Inferior parietal cortex (tissue), 1 donor: ENCODE measurements at regions not wholly inside any gene's neighbourhood (a gene's known extent, or its start where the extent isn't known, plus 50 kb on each side); places are given as distances from the start of the nearest gene placed in this dataset.
"Not testable (repeated sequence)": the region's sequence is repeated elsewhere in the genome, so short reads cannot be mapped to it uniquely, and the experiment has no call there.

ENCODE experiments used
- DNase-seq: peaks from one replicate; pipeline ENCODE4 v3.0.0-alpha.2; 2016; ENCODE audit errors: extremely low spot score

DNA sequence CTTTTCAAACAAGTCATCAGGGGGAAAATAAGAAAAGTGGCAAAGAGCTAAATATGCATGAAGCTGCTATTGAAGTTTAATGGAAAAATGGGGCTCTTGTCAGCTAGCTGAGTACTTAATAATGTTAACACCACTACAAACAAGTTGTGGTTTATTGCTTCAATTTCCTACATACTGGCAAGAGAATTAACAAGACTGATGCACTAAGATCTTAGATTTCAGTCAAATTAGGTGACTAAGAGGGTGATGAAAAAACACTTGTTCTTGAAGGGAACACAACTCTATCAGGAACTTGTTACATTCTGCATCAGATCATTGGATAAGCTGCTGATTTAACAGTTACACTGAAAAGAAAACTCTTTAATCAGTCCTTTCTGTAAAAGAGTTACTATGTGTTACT is 234.6 kb upstream of the AFF2 start:
- no peak for DNase-seq

DNA sequence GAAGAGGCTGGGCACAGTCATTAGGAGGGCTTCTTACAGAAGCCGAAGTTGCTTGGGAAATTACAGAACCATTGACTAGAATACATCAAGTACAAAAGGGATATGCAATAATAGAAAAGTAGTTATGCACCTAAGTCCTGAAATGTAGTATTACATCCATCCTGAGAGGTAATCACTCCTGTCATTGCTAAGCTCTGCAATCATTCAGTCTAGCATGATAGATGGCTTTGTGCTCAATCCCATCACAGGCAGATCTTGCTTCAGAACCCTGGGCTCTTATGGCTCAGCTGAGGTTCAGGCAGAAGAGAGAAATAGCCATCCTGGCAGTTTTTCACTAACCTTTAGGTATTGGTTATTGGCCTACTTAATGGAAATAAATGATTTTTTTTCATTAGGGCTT is 231.7 kb upstream of the AFF2 start:
- no peak for DNase-seq

DNA sequence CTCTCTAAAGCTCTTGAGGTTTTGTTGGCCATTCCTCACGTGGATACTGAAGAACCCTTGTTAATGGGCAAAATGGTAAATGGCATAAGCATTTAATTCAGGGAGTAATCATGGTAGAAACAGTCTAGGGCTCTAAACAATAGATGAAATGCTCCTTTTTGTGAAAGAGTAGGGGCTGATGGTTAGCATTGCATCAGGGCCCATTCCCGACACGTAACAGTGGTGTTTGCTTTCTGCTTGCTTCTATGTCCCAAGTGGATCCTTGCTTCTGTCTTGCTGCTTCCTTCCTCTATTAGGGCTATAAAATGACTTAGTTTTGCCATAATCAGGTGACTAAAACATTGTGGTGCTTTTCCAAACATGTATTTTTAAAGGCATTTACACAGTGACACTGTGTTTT is 230.9 kb upstream of the AFF2 start:
- DNase-seq, result no peak

DNA sequence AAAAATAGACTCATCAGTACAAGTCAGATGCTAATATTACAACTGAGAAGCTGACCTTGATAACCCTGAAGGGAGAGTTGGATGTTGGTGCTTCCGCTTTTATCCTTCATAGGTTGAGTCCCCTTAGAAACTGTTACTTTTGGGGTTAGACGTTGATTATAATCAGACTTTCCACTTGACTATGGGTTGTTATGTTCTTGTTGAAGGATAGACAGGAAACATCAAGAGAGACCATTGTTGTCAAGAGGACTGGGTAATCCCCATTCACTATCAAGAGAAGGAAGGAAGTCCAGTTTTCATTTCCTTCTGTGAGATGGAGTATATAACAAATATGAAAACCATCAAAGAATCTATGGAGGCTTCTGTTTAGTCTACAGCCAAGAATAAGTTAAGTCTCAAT is 229.9 kb upstream of the AFF2 start:
- no peak for DNase-seq

DNA sequence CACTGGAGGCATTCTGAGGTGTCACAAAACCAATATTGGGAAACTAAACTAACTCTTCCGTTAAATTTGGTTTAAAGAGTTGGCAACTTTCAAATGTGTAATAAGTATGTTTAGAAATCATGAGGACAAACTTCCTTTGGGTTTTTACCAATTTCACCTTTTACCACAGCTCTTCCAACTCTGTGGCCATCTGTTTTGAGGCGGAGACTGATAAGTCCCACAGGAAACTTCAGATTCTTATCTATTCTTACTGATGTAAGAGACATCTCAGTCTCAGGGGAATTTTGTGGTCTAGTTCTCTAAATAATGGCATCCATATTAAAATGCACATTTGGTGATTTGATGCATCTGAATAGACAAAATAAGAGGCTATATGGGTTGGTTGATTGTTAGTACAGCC is 229.2 kb upstream of the AFF2 start:
- no peak for DNase-seq

DNA sequence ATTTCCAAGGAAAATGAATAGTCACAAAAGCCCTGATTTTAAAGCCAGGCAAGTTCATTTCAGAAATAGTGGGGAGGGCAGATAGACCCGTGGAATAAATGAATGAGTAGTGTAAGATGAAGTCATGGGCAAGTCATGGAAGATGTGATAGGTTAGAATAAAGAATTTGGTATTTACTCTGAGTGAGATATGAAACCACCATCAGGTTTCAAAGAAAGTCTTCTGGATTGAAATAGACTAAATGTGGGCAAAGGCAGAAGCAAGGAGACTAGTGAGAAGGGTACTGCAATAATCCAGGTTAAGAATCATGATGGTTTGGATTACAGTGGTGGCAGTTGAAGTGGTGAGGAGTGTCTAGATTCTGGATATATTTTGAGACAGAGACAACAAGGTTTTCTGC is 218.5 kb upstream of the AFF2 start:
- DNase-seq, result no peak

DNA sequence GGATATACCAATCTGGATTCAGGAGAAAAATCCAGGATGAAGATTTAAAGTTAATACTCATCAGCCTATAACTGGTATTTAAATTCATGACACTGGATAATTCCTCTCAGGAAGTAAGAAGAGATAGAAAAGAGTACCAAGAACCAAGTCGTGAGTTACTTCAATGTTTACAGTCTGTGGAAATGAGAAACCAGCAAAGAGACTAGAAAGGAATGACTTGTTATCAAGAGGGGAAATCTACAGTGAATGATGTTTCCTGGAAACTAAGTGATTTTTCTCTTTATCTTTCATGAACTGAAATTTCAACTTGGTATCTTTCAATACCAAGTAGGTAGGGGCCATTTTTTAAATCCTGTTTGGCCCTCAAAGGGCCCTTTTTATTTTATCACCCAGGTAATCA is 217.9 kb upstream of the AFF2 start:
- no peak for DNase-seq

DNA sequence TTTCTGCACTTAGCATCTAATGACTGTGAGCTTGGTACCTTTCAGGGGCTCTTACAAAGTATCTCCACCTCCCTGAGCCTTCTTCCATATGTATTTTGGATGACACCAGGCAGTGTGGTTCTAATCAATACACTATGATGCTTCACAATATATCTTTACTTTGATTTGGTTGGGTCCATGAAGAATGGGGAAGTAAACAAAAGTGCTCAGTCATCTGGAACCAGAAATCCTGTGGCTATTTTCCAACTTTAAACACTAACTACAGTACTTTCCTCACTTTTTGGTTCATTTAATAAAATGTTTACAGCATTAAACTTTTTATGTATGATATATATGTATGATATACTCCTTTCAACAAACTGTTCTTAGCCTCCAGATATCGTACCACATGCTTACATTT is 216.4 kb upstream of the AFF2 start:
- no peak for DNase-seq

DNA sequence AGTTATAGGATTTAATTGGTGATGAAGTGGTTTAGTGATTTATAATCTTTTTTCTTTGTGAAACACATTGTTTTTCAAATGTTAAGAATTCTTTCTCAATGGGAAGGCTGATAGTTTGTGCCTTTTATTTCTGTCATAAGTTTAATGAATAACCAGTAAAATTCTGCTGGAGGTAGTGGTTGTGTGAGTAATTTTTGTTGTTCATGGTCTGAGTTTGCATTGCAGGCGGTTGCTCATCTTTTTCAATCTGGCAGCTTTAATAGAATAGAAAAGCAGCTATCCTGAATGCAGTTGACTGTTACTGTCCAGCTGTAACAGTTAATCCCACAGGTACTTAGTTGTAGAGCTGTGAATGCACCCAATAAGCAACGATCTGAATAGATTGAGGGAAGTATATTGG is 215.6 kb upstream of the AFF2 start:
- DNase-seq, result no peak

DNA sequence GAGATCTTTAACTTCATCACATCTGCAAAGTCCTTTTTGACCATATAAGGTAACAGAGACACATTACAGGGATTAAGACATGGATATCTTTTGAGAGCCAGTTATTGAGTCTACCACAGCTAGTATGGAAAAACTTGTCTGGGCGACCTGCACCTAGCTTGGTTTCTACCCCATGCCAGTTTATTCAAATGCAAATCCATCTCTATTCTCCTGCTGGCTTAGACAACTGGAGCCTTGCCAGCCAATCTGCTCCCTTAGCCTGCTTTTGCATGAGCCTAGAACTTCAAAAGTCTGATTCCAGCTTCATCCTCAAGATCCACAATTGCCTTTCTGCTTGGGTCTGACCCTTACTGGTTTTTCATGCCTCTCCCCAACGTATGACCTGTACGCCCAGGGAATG is 212.0 kb upstream of the AFF2 start:
- no peak for DNase-seq

DNA sequence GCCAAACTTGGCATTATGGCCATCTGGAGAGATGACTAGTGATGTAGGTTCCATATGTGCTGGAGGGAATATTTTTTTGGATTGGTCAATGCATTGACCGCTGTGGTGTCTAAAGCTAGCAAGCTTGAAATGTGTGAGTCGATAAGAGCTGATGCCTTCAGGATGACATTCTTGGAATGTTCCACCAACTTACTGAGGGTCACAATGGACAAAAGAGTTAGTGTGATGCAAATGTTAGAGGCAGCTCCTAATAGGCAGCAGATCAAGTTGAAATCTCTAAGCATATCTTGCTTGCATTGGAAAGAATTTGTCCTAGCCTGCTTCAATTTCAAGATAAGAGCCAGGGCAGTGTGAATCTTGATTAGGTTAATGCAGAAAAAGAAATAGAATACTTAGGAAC is 210.4 kb upstream of the AFF2 start:
- DNase-seq, result no peak

DNA sequence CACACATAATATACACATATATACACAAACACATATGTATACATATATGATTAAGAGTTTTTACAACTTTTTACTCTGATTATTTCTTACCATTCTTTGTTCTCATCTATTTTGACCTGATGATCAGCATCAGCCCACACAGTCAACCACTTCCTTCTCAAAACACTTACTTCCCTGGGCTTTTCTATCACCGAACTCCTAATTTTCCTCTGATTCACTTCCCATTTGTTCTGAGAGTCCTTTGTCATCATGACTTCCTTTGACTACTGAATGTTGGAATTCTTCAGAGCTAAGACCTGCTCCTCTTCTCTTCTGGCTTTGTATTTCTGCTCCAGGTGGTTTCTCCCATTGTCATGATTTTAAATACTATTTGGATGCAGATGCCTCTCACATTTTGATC is 209.5 kb upstream of the AFF2 start:
- no peak for DNase-seq

DNA sequence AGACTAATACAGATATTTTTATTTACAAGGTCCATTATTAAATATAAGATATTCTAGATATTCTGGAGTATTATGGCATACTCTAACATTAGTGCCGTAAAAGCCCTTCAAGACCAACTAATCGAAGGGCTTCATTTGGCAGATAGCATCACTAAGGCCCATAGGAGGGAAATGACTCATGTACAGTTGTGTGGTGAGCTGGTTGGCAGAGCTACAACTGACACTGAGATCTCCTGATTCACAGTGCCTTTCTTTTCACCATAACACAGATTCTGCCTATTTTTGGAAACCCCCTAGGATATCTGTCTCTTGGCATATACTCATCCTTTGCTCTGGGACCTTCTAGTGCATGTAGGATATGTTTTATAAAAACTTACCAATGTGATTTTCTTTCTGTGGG is 201.7 kb upstream of the AFF2 start:
- no peak for DNase-seq

DNA sequence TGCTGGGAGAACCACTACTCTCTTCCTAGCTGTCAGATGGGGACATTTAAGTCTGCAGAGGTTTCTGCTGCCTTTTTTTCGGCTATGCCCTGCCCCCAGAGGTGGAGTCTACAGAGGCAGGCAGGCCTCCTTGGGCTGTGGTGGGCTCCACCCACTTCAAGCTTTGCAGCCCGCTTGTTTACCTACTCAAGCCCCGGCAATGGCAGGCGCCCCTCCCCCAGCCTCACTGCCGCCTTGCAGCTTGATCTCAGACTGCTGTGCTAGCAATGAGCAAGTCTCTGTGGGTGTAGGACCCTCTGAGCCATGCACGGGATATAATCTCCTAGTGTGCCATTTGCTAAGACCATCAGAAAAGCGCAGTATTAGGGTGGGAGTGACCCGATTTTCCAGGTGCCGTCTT is 195.2 kb upstream of the AFF2 start:
- not testable (repeated sequence) for DNase-seq

DNA sequence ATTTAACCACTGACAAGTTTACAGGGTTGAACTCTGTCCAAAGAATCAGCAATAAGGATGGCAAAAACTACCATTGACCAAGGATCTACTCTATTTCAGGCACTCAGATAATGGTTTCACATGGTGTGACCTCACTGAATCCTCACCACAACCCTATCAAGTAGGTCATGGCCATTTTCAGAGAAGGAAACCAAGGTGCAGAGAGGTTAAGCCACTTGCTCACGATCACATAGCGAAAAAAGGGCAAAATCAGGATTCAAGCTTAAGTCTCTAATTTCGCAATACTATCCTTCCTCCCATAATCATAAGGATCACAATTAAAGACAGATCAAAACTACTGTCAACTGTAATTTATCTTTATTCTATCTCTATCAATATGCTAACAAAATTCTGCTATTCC is 191.0 kb upstream of the AFF2 start:
- no peak for DNase-seq

DNA sequence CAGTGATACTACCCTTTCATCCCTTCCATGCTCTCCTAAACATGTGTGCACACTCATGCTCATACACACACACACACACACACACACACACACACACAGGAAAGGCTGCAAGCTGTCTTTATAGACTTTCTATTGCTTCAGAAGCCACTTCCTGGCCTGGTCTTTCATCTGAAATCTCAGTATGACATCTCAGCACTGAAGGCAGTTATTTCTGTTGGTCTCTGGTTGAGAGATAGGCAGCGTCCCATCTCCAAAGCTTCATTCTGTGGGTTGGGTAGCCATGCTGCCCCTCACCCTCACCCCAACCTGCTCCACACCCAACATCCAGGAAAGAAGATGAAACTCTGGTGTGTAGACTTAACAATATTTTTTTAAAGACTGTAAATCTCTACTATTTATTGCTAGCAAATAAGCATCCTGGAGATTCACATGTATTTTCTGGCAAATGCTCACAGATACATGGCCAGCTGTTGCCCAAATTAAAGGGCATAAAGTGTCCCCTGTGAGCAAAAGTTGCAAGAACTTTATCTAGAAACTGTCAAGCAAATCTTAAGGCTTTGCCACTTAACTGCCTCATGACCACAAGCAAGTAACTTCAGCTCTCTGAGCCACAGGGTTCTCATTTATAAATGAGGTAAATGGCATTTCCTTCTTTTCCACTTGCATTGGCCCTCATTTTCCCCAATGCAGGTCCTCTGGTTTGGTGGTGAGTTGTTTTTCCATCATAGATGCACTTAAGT is 189.8 kb upstream of the AFF2 start:
- no peak for DNase-seq

DNA sequence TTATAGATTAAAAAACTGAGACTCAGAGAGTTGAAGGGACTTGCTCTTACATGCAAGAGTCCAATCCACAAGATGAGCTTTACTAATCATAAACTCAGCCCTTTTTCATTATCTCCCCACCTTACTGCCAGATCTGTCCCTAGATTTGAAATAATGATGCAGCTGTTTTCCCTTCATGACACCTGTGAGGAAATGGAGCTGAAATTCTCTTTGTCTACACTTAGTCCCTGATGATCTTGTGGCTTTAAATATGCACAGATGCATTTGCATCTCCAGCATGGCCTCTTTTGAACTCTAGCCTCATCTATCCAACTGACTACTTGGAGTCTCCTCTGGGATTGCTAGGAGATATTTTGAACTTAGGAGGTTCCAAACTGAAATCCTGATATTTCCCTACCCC is 188.9 kb upstream of the AFF2 start:
- DNase-seq, result no peak

DNA sequence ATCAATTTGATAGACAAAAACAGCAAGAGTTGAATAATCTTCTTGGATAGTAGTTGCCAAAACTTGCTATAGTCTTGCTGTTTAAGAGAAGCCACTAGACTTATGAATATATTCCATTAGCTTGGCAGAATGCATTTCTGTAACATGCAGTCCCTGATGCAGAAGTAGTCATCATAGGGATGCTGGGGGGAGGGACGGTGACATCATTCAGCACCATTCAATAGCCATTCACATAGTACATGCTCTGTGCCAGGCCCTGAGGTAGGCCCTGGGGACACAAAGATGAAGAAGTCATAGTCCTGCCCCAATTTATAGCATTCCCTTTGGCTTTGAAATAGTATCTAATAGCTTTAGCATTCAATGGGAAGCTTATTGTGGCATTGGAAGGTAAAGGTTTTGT is 185.5 kb upstream of the AFF2 start:
- no peak for DNase-seq

DNA sequence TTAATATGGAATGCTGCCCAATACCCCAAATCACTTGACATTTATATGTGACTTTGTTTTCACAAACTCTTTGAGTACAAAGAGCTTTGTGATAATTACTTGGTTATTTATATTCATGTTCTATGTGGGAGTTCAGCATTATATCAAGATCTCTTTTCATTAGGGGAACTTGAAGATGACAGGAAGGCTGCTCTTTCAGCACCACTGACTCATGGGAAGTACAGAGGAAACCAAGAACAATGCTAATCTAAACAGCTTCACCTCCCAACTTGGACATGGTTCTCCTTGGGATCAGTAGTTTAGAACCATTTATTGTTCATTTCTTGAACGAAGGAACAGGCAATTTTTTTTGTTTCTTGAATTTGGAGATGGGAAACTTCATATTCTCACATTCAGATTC is 184.0 kb upstream of the AFF2 start:
- DNase-seq, result no peak

DNA sequence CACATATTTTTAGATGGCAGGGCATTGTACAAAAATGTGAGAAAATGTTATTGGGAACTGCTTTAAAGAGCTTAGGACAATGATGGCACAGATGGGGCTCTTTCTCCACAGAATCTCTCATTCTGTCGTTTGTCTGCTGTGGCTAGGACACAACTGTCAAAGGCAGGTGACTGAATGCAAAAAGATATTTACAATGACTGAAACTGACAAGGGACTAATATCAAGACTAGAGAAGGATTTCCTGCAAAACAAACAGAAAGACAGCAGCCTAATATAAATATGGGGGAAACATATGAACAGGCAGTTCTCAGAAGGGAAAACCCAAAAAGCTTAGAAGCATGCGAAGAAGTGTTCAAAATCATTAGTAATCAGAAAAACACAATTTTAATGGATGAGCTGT is 177.5 kb upstream of the AFF2 start:
- DNase-seq, result no peak

DNA sequence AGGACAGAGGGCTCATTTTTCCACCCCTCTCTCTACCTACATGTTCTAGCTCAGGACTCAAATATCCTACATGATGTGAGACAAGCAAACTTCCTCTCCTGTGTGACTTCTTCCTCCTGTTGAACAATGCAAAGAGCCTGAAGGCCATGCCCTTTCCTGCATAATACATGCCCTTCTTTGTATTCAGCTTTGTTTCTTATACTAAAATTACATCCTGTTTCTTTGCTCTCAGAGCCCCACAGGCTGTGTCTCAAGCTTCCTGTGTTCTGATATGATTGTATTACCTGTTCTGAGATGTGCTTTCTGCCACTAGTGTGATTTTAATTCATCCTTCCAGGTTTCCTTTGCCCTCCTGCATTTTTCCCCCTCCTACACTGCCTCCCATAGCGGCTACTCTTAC is 166.4 kb upstream of the AFF2 start:
- no peak for DNase-seq

DNA sequence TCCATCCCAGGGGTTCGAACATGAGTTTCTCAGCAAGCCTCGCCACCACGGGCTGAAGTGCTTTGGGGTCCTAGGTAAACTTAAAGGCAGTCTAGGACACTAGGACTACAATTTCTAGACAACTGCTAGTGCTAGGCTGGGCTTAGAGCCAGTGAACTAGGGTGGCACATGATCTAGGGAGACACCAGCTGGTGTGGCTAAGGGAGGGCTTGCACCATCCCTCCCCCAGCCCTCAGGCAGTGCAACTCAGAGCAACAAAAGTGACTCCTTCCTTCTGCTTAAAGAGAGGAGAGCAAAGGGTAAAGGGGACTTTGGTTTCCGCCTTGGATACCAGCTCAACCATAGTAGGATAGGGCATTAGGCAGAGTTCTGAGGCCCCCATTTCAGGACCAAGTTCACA is 162.5 kb upstream of the AFF2 start:
- DNase-seq, result no peak

DNA sequence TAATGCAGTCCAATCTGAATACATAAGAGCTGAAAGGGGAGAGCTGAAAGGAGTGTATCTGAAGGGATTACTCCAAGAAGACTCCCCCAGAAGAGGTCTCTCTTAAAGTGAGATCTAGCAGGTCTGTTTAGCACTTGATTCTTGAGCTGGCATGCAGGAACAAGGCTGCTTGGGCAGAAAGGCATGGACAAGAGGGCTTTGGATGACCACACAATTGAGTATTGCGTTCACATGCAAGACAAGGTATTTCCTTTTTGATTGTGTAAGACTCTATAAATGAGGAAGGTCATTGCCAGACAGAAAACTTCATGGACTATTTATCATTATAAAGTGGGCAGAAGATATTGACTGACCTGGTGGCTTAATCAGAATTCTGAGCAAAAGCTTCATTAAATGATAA is 145.5 kb upstream of the AFF2 start:
- DNase-seq, result no peak

DNA sequence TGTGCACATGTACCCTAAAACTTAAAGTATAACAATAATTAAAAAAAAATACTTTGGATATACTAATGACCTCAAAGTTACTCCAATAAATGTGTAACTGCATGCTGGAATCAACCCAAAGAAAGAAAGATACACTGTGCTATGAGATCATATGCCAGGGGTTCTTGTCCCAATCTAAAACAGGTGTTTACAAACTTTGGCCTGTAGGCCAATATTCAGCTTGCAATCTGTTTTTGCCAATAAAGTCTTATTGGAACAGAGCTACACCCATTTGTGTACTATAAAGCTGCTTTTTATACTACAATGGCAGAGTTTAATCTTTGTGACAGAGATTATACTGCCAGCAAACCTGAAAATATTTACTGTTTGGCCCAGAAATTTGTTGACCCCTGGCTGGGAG is 138.8 kb upstream of the AFF2 start:
- DNase-seq, result no peak
